GM21723 (cell line): ENCODE measurements at regions not wholly inside any gene's neighbourhood (a gene's known extent, or its start where the extent isn't known, plus 50 kb on each side); places are given as distances from the start of the nearest gene placed in this dataset.
"Not testable (repeated sequence)": the region's sequence is repeated elsewhere in the genome, so short reads cannot be mapped to it uniquely, and the experiment has no call there.

ENCODE experiments used
- ATAC-seq: cut with Tn5 transposase; IDR thresholded peaks from one replicate; pipeline ENCODE4 v1.9.1; 2021; ENCODE audit warnings: mild to moderate bottlenecking, moderate library complexity; ENCODE audit not compliant: unreplicated experiment

DNA sequence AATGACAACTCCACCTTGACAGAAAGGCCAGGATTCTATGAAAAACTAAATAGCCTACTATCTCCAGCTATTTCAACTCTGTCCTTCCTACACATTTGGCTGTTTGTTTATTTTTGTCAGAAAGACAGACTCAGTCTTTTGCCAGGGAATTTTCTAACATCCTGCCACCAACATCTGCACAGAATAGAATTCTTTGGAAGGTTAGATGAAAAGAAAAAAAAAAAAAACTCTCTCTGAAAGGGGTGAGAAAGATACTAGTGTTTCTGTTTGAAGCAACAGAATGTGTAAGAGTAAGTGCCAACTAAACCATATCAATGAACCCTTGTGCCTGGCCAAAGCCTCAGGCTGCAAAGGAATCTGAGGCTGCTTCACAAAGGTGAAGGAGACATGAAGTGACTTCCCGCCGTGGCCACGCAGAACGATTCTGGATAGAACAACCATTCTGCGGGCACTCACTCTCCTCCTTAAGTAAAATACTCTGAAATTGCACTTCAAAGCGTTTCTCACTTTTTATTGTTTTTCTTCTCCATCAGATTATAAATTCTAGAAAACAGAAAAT lies 498.2 kb downstream of the IRS2 start:
- no peak for ATAC-seq

DNA sequence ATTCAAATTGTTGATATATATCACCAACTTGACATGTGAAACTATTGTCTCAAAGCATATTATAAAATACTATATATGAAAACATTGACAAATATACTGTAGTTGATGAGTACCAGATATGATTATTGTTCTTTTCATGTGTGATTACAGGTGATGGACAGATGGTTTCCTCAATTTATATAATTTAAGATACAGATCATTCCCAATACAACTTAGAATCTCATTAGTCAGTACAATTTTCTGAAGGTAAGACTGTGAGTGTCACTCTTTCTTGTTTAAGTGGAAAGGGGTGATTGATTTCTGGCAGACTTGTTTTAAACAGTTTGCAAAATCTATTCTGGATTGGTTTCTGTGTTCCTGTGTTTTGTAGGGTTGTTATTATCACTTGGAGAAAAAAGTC lies 498.8 kb downstream of the IRS2 start:
- no peak for ATAC-seq

DNA sequence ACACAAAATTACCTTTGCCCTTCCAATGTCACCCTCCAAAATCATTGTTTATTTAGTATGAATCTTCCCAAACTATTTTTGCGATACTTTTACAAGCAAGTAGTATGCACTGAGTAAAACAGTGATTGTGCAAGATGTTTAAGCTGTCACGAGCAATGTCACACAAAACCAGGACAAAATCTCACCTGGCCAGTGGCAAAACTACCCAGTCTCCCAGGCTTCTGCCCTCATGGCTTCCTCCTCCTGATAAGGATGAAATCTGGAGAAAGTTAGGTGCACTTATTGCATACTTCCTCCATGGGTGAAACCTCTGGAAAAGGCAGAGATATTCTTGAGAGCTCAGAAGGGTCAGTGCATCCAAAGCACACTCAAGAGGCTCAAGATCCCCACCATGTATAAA lies 500.8 kb downstream of the IRS2 start:
- no peak for ATAC-seq

DNA sequence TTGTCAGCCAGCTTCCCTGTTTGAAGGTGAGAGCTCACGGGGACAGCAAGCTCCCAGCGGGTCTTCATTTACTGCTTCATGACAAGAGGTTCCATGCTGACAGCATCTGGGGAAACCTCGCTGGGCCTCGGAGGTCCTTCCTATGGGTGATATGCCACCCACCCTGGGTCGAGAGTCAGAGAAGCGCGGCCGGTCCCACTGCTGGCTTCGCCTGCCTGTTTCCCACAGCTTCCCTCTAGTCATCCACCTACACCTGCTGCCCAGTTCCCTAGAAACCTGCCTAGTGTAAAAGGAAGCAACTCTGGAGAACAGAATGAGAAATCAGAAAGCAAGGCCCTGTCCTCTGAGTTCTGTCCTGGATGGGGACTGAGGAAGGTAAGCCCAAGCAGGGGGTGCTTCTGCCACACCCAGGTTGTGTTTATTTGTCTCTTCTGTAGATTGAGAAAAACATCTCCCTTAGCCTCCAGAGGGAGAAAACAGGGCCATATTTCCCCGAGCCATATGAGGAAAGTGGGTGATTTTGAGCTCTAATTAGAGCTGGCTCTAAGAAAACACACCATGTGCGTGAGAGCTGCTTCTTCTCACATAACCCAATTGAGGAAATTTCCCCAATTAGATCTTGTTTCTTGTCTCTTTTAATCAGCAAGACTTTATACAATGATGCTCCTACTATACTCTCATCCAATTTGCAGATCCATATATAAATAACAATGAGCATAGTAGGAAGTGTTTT lies 504.3 kb downstream of the IRS2 start:
- ATAC-seq: no peak

DNA sequence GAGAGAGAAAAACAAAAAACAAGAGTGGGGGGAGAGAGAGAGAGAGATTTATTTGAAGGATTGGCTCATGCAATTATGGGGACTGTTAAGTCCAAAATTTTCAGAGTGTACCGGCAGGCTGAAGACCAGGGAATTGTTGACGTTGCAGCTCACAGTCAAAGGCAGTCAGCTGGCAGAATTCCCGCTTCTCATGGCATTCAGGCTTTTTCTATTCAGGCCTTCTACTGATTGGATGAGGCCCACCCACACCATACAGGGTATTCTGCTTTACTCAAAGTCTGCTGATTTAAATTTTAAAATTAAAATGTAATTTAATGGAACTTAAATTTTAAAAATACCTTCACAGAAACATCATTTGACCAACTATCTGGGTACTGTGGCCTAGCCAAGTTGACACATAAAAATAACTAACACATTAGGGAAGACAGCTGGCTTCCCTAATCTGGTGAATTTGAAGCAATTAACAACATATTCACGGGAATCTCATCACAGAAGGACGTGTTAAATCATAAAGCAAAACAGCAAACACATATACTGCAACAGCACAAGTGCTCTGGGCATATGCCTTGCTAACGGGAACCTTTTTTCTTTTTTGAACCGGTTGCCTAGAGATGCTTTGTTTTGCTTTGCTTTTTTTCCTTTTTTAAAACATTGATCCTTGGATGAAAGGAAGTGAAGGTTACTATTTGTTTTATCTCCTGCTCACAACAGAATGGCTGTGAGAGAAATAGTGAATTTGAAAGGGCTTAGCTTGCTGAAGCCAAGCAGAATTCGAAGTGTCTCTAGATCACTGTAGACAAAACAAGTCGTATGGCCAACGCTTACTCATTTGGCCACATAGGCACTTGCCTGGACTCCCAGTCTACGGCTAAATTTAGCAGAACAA lies 505.1 kb downstream of the IRS2 start:
- ATAC-seq: no peak

DNA sequence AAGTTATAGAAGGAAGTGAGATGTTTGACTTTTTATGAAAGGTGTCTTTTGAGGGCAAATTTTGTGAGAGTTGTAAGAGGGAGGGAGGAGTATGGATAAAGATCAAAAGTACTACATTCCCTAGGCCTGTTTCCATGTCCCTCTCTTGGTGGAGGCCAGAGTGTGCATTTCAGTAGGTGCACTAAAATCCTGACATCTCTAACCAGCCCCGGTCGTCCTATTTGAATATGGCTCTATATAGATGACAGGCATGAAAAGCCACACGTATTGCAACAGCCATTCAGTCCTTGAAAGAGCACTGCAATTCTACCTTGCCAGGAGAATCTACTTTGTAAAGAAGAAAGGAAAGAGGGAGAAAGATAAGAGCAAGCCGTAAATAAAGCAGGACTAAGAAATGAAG lies 510.1 kb downstream of the IRS2 start:
- no peak for ATAC-seq

DNA sequence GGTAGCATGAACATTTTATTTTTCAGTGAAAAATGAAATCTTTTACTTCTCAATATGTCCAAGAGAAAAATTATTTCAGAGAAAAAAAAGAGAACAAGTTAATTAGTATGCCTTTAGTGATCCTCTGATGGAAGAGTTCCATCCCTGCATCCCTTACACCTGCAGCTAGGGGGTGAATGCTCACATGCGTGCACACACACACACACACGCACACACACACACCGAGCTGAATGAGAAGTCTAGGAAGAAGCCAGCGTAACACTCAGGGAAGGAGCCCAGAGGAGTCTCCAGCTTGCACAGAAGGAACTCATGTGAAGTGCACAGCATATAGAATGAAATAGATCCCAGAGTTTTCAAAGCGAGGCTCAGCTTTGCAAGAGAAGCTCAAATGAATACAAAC lies 510.5 kb downstream of the IRS2 start:
- ATAC-seq: no peak

DNA sequence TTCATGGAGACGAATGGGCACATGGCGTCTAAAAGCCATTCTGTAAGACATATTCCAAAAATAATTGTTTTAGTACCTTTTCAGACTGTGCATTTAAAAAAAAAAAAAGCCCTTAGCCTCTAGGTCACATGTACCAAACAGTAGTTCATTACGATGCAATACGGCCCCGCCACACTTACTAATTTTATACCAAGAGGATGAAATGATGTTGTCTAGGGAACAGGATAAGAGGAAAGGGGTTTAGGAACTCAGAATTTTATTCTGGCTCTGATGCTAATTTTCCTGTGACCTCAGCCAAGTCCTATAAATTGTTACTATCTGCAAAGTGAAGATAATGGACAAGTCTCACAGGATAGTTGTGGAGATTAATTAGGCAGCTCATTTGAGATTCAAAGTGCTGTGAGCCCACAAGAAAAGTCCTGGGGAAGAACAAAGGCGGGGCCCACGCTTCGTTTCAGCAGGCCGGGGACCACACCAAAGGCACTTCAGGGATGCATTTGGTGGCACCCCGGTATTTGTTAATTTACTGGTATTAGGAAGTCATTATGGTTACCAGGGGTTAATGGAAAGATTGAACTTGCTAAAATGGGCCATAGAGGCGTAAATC lies 511.1 kb downstream of the IRS2 start:
- ATAC-seq: no peak

DNA sequence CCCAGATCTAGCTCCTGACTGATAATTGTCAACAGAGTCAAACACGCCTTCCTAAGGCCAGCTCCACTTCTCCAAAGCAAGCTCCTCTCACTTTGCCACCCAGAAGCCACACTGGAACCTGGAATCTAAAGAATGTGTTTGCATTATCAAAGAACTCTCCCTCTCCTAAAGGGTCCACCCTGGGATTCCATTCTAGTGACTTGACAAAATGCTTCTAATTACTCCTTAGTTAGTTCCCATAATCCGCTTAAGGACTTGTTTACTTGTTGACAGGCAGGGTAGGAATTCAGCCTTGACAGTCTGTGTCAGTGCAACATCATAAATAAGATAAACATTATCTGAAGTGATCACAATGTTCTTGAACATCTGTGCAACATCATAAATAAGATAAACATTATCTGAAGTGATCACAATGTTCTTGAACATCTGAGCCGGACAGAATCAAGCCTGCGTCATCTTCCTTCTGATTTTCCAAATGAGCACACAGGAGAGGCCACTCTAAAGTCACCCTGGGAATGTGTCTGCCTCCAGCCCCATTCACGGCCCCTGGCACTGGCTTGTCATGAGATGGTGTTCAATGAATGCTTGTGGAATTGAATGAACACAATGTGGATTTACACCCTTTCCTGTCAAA lies 512.1 kb downstream of the IRS2 start:
- no peak for ATAC-seq

DNA sequence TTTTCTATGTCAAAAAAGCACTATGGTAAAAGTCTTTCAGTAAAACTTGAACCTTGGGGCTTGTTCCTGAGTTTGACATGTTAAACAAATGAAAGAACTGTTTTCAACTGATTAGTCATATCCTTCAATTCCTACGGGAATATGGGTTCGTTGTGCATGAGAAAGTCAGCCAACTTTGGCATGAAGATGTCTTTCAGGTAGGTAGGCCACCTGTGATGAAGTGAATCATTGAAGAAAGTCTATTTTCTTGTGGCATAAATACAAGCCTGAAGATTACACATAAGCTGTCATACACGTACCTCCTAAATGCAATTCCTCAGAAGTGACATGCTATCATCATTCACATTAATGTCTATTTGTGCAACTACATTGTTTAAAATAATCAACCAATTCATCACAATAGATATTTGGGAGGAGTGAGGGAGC lies 513.0 kb downstream of the IRS2 start:
- ATAC-seq: no peak

DNA sequence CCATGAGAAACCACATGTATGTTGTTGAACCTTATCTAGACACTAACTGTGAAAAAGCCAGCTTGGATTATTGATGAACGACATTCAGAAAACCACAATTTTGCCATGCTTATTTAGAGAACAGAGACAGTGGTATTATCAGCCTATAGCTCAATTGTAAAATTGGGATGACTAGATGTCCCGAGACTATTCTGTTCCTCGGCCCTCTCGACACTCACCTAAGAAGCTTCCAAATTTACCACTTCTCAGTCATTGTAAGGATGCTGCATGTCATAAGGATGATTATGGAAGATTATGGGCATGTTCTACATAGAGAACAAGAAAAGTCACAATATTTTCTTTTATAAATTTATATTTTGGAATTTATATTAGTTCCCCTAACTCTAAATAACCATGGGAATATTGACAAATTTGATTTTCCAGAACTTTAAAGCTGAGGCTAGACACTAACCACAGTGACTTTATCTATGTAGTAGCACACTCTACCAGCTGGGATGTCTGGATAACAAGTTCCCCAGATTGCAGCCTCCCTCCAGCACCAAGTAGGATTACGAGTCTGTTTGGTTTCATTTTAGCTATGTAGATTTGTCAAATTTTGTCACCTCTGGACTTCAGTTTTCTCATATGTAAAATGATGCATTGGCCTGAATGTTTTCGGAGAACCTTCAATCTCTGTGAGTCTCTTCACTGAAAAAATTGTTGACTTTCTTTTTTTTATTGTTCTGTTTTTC lies 513.6 kb downstream of the IRS2 start:
- ATAC-seq: no peak

DNA sequence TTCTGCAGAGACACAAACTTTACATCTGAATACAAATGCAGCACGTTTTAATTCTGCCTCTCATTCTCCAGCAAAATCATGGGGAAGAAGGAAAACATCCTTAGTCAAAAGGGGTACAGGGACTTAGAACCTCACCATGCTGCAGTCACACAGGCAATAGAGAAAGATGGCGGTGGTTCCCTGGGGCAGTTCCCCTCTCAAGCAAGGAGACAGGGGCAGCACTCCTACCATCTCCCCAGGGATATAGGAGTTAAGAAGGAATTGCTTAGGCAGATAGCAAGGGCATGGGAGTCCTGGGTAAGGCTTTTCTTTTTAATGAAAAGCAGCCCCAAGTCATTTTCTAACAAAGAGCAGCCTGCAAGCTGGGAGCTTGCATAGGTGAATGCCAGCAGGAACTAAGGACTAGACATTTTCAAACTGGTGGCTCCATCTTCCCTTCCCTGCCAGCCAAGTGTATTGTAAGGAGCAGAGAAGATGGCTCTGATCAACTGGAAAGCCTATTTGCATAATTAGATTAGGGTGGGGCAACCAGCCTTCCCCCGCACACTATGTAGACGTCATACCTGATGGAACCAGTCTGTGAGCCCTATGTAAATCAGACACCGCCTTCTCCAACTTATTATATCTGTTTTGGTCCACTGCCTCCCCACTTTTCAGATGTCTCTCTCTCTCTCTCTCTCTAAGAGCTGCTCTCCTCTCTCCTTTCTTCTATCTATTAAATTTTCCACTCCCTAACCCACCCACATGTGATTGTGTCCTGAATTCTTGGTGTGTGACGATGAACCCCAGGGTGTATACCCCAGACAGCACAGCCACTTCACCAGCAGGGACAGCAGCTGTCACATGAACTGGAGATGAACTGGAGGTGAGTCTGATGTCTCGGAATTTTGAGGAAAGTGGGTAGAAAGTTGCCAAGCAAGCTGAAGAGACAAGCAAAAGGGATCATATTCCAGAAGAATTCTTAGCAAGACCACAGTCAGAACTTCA lies 514.5 kb downstream of the IRS2 start:
- ATAC-seq: no peak

DNA sequence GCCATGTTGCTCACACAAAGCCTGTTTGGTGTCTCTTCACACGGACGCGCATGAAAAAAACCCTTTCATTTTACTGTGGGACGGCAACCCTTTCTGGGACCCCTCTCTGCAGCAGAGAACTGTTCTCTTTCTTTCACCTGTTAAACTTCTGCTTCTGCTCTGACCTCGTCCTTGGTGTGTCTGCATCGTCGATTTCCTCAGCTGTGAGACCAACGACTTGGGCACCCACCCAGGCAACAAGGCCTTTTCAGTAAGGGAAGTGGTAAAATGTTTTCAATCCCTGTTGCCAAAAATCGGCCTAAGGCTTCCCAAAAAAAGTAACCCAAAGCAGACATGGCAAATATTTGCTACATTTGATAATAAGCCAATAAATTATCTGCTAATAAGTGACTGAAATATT lies 515.3 kb downstream of the IRS2 start:
- no peak for ATAC-seq

DNA sequence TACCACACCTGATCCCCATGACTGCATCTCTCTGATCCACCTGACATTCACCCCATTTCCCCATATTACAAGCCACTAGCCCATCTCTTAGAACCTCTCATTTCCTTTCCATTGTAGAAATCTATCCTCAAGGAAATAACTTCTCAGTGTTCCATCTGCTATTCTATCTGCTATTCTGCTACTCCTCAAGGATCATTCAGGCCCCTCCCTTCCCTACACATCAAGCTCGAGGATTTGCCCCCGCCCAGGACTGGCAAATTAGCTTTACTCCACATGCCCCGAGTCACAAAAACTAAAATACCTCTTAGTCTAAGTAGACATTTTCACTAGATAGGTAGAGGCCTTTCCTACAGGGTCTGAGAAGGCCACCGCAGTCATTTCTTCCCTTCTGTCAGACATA lies 517.0 kb downstream of the IRS2 start:
- not testable (repeated sequence) for ATAC-seq

DNA sequence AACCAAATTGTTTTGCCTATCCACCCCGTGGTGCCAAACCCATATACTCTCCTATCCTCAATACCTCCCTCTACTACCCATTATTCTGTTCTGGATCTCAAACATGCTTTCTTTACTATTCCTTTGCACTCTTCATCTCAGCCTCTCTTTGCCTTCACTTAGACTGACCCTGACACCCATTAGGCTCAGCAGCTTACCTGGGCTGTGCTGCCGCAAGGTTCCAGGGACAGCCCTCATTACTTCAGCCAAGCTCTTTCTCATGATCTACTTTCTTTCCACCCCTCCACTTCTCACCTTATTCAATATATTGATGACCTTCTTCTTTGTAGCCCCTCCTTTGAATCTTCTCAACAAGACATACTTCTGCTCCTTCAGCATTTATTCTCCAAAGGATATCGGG lies 517.9 kb downstream of the IRS2 start:
- not testable (repeated sequence) for ATAC-seq

DNA sequence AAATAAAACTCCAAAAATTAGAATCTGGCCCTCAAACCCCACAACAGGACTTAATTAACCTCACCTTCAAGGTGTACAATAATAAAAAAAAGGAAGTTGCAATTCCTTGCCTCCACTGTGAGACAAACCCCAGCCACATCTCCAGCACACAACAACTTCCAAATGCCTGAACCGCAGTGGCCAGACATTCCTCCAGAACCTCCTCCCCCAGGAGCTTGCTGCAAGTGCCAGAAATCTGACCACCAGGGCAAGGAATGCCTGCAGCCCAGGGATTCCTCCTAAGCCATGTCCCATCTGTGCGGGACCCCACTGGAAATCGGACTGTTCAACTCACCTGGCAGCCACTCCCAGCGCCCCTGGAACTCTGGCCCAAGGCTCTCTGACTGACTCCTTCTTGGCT lies 519.0 kb downstream of the IRS2 start:
- not testable (repeated sequence) for ATAC-seq

DNA sequence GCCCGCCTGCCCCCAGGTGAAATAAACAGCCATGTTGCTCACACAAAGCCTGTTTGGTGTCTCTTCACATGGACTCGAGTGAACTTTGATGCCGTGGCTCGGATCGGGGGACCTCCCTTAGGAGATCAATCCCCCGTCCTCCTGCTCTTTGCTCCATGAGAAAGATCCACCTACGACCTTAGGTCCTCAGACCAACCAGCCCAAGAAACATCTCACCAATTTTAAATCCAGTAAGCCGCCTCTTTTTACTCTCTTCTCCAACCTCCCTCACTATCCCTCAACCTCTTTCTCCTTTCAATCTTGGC lies 521.0 kb downstream of the IRS2 start:
- not testable (repeated sequence) for ATAC-seq

DNA sequence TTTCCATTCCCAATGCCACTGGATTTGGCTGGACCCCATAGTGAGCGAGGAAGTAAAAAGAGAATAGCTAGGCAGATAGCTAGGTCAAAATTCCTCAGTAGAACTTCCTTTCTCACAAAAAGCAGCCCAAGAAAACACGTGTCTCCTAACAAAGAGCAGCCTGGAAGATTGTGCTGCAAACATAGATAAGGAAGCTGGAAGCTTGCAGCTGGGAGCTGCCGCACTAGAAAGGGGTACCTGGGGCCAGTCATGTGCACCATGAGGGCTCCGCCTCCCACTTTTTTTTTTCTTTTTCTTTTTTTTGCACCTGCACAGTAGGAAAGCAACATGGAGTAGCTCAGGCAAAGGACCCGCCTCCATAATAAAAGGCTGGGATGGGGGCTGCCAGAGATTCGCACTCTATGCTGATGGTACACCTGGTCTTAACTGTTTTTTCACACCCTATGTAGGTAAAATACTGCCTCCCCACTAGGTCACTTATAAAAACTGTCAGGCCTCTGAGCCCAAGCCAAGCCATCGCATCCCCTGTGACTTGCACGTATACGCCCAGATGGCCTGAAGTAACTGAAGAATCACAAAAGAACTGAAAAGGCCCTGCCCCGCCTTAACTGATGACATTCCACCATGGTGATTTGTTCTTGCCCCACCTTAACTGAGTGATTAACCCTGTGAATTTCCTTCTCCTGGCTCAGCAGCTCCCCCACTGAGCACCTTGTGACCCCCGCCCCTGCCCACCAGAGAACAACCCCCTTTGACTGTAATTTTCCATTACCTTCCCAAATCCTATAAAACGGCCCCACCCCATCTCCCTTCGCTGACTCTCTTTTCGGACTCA lies 521.6 kb downstream of the IRS2 start:
- not testable (repeated sequence) for ATAC-seq
